ENCODE measurements at regions not wholly inside any gene's neighbourhood (a gene's known extent, or its start where the extent isn't known, plus 50 kb on each side); places are given as distances from the start of the nearest gene placed in this dataset.

DNA sequence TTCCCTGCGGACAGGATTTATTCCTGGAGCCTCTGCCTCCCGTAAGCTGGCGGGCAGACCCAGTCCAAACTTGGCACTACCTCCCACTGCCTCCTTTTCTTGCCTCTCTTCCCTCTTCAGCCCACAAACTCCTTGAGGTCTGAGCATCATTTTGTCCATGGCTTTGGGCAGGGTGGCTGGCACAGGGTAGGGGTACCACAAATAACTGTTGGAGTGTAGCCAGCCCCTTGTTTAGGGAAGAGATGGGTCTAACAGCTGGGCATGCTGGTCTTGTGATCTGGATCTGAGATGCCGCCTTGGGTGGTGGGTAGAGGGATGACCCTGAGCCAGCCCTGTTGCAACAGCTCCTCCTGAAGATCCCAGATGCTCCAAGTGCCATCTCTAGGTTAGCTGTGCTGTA is 71.4 kb upstream of the CLDN14 start:
- no peak overlapping the region for H3K4me2 ChIP-seq (ENCODE audit: insufficient read depth, low read length)
- H3K79me2 ChIP-seq (ENCODE audit: control insufficient read depth, insufficient read depth, low read length), result no peaks in the 10 kb centered on the region
- no peaks in the 10 kb centered on the region for H4K20me1 ChIP-seq (replicated peaks; ENCODE audit: control insufficient read depth, insufficient read depth, low read length)
- no peaks in the 10 kb centered on the region for H3K9me3 ChIP-seq (replicated peaks; ENCODE audit: control insufficient read depth, insufficient read depth, low read depth, low read length)
- H3K4me3 ChIP-seq, result no peak overlapping the region
- no peaks in the 10 kb centered on the region for H3K9me1 ChIP-seq (ENCODE audit: control insufficient read depth, insufficient read depth, low read length)
- no peak overlapping the region for H2AFZ ChIP-seq (ENCODE audit: low read depth, low read length)
- no TSS peak for BruUV-seq (replicated peaks)
- no peaks in the 10 kb centered on the region for H3K36me3 ChIP-seq (ENCODE audit: control insufficient read depth, insufficient read depth, low read length)
- POLR2A ChIA-PET, result no interaction called here
- no peak overlapping the region for H3K9ac ChIP-seq (ENCODE audit: insufficient read depth in 1 of 2, low read depth in 2 of 2, low read length in 2 of 2)
- CTCF ChIA-PET (ENCODE audit: low intra/inter-chr PET ratio), result no interaction called here
- no peaks in the 10 kb centered on the region for H3K4me1 ChIP-seq (replicated peaks in 1 of 2; ENCODE audit: control insufficient read depth in 2 of 2, insufficient read depth in 2 of 2, low read length in 2 of 2)
- DNase-seq (ENCODE audit: extremely low read depth in 1 of 4, low spot score in 3 of 4) (no peak), FAIRE-seq (no peak), ATAC-seq (no peak)
- intact Hi-C loops (cut with micrococcal nuclease), result no loop called here
- peaks cover 23 to 72% of the 10 kb centered on the region in 2 experiments; a peak in 4 of 5 replicates for H3K27me3 ChIP-seq (ENCODE audit: control insufficient read depth in 2 of 2, insufficient read depth in 2 of 2, low read length in 2 of 2)
- in situ Hi-C loops (cut with MboI), result no loop called here
- H3K27ac ChIP-seq (ENCODE audit: extremely low read depth, low read depth, low read length), result no peak overlapping the region
- WGBS (ENCODE audit: insufficient coverage, low coverage, missing lambda C conversion rate), result 3% methylated on average over 4 of the region's 4 CpGs
- no peak for TF ChIP-seq NFXL1 (CRISPR knock-in tag; IDR thresholded peaks at IDR 0.05)
- no peak for TF ChIP-seq GABPB1 (CRISPR knock-in tag; IDR thresholded peaks at IDR 0.05)
- no peak for TF ChIP-seq MCM2 (IDR thresholded peaks at IDR 0.05; ENCODE audit: low read depth)
- no peak for TF ChIP-seq POLR2G (IDR thresholded peaks at IDR 0.05; ENCODE audit: low read depth, low read length)
- TF ChIP-seq ZNF354B (CRISPR knock-in tag; IDR thresholded peaks at IDR 0.05), result no peak
- TF ChIP-seq, protein P1, sequence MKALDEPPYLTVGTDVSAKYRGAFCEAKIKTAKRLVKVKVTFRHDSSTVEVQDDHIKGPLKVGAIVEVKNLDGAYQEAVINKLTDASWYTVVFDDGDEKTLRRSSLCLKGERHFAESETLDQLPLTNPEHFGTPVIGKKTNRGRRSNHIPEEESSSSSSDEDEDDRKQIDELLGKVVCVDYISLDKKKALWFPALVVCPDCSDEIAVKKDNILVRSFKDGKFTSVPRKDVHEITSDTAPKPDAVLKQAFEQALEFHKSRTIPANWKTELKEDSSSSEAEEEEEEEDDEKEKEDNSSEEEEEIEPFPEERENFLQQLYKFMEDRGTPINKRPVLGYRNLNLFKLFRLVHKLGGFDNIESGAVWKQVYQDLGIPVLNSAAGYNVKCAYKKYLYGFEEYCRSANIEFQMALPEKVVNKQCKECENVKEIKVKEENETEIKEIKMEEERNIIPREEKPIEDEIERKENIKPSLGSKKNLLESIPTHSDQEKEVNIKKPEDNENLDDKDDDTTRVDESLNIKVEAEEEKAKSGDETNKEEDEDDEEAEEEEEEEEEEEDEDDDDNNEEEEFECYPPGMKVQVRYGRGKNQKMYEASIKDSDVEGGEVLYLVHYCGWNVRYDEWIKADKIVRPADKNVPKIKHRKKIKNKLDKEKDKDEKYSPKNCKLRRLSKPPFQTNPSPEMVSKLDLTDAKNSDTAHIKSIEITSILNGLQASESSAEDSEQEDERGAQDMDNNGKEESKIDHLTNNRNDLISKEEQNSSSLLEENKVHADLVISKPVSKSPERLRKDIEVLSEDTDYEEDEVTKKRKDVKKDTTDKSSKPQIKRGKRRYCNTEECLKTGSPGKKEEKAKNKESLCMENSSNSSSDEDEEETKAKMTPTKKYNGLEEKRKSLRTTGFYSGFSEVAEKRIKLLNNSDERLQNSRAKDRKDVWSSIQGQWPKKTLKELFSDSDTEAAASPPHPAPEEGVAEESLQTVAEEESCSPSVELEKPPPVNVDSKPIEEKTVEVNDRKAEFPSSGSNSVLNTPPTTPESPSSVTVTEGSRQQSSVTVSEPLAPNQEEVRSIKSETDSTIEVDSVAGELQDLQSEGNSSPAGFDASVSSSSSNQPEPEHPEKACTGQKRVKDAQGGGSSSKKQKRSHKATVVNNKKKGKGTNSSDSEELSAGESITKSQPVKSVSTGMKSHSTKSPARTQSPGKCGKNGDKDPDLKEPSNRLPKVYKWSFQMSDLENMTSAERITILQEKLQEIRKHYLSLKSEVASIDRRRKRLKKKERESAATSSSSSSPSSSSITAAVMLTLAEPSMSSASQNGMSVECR (CRISPR knock-in tag; IDR thresholded peaks at IDR 0.05), result no peak
- TF ChIP-seq NCOA2 (IDR thresholded peaks at IDR 0.05; ENCODE audit: partially characterized antibody in 2 of 2), result no peak
- no peak for TF ChIP-seq BACH1 (tag; IDR thresholded peaks at IDR 0.05)
- no peak for TF ChIP-seq STAT5A (IDR thresholded peaks at IDR 0.05; ENCODE audit: borderline replicate concordance, low read length)
- no peak for TF ChIP-seq TAF15 (IDR thresholded peaks at IDR 0.05; ENCODE audit: low read depth, low read length)
- TF ChIP-seq FOXA3 (CRISPR knock-in tag; conservative IDR thresholded peaks at IDR 0.05 in 1 of 2, IDR thresholded peaks at IDR 0.05 in 1 of 2), result no peak
- TF ChIP-seq ZNF224 (CRISPR knock-in tag; IDR thresholded peaks at IDR 0.05), result no peak
- TF ChIP-seq, protein P2, sequence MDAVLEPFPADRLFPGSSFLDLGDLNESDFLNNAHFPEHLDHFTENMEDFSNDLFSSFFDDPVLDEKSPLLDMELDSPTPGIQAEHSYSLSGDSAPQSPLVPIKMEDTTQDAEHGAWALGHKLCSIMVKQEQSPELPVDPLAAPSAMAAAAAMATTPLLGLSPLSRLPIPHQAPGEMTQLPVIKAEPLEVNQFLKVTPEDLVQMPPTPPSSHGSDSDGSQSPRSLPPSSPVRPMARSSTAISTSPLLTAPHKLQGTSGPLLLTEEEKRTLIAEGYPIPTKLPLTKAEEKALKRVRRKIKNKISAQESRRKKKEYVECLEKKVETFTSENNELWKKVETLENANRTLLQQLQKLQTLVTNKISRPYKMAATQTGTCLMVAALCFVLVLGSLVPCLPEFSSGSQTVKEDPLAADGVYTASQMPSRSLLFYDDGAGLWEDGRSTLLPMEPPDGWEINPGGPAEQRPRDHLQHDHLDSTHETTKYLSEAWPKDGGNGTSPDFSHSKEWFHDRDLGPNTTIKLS (IDR thresholded peaks at IDR 0.05; ENCODE audit: borderline replicate concordance, low read depth), result no peak
- TF ChIP-seq, protein P3, sequence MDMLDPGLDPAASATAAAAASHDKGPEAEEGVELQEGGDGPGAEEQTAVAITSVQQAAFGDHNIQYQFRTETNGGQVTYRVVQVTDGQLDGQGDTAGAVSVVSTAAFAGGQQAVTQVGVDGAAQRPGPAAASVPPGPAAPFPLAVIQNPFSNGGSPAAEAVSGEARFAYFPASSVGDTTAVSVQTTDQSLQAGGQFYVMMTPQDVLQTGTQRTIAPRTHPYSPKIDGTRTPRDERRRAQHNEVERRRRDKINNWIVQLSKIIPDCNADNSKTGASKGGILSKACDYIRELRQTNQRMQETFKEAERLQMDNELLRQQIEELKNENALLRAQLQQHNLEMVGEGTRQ (CRISPR knock-in tag; IDR thresholded peaks at IDR 0.05), result no peak
- TF ChIP-seq POLR2A (conservative IDR thresholded peaks at IDR 0.05), result no peak
- no peak for TF ChIP-seq ZBED1 (IDR thresholded peaks at IDR 0.05)
- TF ChIP-seq ZNF764 (CRISPR knock-in tag; IDR thresholded peaks at IDR 0.05; ENCODE audit: low read depth), result no peak
